UCSD-AML1 (cell line): ENCODE measurements at regions not wholly inside any gene's neighbourhood (a gene's known extent, or its start where the extent isn't known, plus 50 kb on each side); places are given as distances from the start of the nearest gene placed in this dataset.

Experiments used
- DNase-seq: peaks from one replicate; lab custom pipeline; 2025; ENCODE audit not compliant: unreplicated experiment; lab: John Stamatoyannopoulos, UW

DNA sequence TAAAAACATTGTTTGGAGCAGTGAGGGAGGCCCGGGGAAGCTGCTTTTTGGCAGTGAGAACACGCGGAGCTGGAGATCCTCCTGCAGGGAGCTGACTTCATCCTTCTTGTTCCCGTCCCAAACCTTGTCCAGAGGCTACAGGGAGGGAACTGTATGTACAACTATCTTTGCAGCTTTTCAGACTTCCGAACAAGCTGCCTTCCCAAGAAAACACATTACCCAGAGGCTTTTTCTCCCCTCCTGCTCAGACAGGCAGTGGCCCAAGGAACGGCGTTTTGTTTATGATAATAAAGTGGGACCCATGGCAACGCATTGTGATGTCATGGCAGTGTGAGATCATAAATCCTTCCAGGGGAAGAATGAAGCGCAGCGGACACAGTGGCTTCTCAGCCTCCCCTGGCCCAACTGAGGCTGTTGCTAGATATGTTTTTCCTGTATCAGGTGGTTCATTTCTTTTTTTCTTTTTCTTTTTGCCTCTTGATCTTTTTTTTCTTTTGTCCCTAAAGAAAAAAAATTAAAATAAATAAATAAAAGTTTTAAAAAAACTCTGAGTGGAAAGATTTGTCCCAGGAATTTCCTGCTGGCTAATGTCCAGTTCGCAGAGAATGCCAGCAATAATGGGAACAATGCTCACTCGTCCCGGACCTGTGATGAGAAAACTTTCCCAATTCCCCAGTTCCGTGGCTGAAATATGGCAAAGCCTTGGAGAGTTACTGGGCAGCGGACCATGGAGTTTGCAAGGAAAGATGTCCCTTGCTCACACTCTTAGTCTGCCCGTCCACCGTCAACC, 103.4 kb upstream of the MAP1LC3B2 start:
- no peak for DNase-seq

DNA sequence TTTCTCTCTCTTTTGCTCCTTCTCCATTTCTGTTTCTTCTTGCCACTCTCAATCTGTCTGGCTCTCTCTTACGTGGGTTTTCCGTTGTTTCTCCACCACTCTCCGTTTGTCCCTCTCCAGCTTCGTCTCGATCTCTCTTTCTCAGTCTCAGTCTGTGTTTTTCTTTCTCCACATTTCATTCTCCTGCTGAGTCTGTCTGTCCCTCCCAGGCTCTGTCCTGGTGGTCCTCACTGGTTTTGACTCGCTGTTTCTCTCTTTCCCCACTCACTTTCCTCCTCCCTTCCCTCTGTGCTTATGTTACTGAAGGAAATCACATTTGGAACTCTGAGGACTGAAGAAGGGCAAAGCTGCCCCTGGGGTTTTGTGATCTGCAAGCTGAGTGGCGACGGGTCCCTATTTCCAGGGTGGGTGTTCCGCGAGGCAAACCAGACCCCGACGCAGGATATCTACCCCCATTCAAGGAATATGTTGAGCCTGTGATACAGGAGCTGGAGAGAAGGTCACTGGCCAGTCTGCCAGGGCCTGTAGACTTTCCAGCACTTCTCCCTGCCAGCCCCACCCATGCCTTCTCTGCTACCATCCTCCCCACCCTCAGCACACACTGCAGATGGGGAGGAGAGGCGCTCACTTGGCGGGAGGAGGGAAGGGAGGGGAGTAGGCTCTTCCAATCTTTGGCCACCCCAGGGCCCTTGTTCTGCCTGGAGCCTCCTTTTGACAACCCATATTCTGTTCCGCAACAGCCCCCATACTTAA, 102.7 kb upstream of the MAP1LC3B2 start:
- DNase-seq: no peak

DNA sequence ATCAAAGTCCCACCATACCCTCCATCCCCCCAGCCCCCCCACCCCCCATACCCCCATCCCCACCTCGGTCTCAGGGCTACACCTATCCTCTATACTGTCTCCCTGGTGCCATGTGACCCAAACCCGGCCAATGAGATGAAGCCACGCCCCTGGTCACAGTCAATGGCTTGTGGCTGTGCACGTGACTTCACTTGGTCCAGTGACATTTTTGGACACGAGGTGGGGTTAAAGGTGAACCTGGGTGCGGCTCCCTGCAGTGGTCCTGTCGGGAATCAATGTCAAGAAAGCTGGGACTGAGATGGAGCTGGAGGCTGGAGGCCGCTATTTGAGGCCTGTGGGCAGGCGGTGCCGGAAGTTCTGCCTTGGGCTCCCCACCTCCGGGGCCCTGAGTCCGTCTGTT, 100.7 kb upstream of the MAP1LC3B2 start:
- no peak for DNase-seq

DNA sequence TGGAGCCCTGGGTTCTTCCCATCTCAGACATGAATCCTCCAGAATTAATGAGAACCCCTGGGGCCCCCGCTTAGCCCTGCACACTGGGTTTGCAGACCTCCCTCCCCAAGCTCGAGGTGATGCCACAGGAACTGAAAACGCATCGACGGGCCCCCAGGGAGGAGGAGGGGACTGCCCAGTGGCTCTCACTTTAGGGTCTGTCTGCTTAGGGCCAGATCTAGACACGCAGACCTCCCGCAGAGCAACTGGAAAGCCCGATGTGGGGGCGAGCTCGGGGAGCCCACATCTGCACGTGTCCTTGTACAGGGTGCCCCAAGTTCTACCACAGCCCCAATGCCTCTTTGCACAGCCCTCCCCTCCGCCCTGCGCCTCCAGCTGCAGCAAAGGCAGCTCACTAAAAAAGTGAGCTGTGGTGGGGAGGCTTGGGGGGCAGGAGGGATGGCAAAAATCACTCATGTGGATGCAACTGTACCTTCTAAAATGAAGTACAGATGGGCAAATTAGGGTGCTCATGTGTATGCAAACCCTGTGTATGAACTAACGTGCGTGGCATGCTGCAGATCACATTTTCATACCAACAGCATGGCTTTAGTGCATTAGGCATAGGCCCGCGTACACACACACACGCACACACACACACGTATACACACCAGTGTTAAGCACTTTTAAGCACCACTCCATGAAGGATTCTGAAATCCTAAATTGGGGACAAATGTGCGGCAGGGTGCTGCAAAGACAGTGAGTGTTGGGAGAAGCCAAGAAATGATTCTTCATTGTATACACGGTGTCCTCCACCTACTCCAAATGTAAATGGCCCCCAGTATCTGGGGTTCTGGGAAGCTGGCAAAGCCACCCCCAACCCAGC, 99.9 kb upstream of the MAP1LC3B2 start:
- DNase-seq: no peak

DNA sequence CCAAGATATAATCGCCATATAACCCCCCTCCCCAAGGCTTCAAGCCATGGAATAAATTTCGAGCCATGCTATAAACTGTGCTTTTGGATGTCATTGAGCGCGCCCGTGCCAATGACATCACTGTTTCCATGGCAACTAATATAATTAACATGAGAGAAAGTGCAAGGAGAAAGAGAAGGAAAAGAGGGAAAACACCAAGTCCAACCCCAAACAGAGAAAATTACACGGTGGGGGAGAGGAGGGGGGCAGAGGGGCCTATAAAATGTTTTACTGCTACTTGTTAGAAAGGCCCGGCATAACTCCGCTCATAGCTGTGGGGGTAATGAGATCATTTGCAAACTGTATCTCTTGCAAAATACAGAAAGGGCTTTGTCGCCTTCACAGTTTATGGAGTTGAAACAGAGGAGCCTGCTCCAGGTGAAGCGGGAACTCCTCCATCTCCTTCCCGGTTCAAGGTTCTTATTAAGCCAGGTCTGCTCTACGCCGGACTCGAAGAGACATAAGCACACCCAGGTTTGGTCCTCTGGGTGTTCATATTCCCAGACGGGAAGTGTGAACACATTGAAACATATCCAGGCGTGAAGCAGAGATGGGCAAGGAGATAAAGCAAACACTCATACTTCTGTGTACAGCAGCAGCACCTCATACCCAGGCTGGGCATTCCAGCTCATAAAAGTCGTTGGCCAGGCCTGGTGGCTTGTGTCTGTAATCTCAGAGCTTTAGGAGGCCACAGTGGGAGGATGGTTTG, 99.1 kb upstream of the MAP1LC3B2 start:
- no peak for DNase-seq

DNA sequence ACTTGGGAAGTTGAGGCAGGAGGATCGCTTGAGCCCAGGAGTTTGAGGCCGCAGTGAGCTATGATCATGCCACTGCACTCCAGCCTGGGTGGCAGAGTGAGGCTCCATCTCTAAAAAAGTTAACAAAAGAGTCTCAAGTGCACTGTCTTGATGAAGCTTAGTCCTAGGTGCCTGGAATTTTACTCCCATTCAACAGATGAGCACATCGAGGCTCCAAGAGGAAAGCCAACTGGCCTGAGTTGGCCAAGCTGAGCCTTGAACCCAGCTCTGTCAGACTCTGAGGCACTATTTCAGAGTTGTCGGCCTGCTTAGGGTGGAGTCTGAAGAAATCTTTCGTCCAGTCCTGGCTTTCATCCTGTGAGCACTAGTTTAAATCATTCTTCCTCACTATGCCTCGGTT, 98.1 kb upstream of the MAP1LC3B2 start:
- DNase-seq: no peak

DNA sequence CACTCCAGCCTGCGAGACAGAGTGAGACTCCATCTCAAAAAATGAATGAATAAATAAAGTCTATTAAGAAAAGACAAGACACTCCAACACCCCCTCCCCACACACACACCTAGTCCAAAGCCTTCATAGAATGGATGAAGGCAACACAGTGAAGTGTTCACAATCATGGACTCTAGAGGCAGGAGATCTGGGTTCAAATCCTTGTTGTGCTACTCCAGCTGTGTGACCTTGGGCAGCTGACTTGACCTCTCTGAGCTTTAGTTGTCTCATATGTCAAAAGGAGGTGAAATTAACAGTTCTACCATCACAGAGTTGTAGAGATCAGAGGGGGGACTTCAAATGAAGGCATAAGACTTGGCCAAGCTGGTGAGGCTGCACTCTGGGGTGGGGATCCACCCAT, 95.8 kb upstream of the MAP1LC3B2 start:
- no peak for DNase-seq

DNA sequence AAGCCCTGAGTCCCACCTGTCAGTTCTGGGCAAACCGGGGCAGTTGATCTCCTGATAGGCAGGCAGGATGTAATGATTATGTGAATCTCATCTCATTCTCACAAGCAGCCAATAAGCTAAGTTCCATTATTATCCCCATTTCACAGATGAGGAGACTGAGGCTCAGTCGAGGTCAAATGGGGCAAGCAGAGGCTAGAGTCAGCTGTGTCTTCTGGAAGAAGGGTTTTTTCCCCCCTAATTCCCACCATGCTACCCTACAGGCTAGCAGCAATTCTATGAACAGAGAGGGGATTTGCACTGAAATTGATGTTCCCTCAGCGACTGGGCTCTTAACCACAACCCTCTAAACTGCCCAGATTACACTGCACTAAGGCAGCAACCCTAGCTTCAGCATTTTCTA, 93.8 kb upstream of the MAP1LC3B2 start:
- no peak for DNase-seq

DNA sequence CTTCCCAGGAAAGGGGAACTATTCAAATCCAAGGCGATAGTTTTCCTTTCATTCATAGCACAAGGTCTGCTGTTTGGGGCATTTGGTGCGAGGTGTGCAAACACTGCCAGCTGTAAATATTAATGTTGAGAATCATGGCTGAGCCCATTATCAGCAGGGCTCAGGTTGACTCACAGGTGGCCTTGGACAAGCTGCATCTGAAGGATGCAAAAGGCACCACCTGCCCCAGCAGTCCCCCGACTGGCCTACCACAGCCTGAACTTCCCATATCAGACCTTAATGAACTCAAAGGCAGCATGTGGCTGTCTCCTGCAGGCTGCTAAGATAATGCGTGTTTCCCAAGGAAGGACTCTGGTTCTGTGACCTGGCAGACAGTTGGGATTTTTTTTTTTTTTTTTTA, 93.3 kb upstream of the MAP1LC3B2 start:
- no peak for DNase-seq

DNA sequence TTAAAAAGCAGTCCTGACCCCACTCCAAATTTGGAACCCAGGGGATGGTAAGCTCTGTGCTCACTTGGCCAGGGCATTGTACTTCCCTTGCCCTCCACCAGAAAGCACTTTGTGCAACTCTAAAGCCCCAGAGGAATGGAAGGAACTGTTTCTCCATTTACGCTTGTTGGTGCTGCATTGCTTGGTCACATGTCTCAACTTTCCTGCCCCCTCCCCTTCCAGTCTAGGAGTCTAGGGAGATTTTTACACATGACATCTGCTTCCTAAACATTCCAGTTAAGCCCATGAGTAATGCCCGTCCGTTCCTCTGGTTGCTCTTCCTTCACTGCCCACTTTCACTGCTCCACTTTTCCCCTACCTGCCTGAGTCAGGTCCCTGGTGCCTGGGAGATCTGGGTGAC, 92.6 kb upstream of the MAP1LC3B2 start:
- DNase-seq: no peak

DNA sequence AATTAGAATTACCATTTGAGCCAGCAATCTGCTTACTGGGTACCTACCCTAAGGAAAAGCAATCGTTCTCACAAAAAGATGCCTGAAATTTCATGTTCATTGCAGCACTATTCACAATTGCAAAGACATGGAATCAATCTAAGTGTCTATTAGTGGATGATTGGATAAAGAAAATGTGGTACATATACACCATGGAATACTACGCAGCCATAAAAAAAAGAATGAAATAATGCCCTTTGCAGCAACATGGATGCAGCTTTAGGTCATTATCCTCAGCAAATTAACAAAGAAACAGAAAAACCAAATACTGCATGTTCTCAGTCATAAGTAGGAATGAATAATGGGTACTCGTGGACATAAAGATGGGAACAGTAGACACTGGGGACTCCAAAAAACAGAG, 89.8 kb upstream of the MAP1LC3B2 start:
- DNase-seq: no peak

DNA sequence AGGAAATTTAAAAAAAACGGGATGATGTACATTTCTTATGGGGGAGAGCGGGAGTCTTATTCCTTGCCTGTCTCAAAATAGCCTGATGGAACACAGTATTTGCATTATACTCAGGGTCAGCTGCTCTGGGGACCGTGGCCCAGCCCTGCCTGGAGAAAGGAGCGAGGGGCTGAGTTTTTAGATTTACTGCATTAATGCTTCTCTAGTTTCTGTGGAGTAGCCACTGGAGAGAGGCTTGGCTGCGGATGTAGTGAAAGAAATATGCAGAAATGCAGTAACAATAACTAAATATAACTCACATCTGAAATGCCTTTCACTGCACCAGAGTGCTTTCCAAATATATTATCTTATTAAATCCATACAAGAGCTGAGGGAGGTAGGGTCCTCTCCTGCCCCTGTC, 87.6 kb upstream of the MAP1LC3B2 start:
- no peak for DNase-seq

DNA sequence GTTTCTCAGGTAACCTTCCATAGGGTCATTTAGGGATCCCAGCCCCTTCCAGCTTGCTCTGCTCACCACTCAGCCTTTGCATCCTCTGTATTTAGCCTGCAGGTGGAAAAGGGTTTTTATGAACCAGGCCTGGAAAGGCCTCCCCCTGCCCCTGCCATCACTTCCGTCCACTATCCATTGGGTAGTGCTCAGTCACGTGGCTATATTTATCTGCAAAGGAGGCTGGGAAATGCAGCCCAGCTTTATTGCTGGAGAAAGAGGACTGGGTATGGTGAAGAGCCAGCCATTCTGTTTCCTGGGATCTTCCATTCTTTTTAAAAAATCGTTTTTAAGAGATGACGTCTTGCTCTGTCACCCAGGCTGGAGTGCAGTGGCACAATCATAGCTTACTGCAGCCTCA, 87.0 kb upstream of the MAP1LC3B2 start:
- DNase-seq: no peak

DNA sequence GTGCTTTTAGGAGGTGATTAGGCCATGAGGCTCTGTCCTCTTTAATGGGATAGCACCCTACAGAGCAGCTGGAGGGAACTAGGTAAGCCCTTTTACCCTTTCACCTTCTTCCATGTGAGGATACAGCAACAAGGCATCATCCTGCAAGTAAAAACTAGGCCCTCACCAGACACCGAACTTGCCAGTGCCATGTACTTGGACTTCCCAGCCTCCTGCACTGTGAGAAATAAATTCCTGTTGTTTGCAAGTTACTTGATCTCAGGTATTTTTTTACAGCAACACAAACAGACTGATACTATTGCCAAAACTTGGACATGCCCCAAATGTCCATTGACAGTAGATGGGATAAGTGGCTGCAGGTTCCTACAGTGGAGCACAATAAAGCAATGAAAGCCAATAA, 85.8 kb upstream of the MAP1LC3B2 start:
- no peak for DNase-seq

DNA sequence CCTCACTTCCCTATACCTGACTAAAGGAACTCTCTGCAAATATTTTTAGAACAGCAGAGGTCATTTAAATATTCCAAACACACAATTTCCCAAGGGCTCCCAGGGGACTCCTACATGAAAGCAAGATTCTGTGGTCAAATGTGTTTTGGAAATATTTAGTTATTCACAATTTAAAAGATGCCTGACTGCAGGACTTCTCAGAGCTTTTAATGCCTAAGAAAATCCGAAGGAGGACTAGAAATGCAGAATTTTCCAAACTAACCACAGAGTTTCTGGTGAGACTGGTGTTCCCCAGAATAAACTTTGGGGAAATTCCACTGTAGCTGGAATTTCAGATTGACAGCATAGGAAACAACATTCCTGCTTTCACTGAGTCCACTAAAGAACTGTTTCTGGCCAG, 84.8 kb upstream of the MAP1LC3B2 start:
- no peak for DNase-seq

DNA sequence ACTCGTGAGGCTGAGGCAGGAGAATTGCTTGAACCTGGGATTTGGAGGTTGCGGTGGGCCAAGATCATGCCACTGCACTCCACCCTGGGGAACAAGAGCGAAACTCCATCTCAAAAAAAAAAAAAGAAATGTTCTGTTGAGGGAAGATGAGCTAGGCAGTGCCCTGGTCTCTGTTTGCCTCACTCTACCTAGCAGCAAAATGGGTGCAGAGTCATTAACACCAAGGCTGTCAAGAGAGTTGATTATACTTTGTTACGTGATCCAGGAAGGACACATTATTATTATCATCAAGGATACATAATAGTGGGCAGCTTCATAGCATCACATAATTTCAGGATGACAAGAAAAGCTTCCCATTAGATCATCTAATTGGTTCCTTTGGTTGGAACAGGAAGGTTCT, 84.3 kb upstream of the MAP1LC3B2 start:
- no peak for DNase-seq

DNA sequence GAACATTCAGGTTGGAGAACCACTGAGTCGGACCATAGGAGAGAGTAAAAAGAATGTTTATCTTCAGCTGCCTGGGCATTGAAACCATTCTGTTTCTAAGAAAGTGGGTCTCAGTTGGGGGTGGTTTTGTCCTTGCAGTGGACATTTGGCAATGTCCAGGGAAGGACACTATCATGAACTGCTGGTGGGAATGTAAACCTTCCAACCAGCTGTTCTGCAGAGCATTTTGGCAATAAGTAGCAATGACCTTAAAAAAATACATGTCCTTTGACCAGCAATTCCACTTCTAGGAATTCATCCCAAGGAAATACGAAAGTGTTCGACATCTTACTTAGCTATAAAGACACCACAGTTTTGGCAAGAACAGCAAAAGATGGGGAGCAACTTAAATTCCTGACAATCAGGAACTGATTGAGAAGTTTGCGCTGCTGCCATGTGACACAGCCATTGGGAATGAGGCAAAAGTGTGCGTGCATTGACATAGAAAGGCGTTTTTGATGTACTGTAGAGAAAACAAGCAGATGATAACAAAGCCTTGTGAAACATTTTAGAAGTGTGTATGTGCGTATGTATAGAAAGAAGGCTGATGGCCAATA, 82.9 kb upstream of the MAP1LC3B2 start:
- no peak for DNase-seq

DNA sequence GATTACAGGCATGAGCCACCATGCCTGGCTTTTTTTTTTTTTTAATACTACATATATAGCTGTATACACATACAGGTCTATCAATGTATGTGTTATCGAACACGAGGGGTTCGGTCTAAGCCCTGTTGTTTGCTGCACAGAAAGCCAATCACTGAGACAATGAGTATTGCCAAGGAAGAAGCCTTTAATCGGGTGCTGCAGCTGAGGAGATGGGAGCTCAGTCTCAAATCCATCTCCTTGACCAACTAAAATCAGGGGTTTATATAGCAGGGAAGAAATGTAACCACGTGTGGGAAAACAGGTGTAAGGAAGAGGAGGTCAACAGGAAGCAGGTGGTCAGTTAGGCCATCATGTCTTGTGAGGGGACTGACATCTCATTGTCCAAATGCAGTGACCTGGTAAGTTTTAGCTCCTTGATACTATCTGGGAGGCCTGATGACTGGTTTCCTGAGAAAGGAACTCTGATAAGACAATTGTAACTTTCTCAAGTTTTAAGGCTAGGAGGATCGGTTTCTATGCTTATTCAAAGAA, 80.9 kb upstream of the MAP1LC3B2 start:
- DNase-seq: no peak

DNA sequence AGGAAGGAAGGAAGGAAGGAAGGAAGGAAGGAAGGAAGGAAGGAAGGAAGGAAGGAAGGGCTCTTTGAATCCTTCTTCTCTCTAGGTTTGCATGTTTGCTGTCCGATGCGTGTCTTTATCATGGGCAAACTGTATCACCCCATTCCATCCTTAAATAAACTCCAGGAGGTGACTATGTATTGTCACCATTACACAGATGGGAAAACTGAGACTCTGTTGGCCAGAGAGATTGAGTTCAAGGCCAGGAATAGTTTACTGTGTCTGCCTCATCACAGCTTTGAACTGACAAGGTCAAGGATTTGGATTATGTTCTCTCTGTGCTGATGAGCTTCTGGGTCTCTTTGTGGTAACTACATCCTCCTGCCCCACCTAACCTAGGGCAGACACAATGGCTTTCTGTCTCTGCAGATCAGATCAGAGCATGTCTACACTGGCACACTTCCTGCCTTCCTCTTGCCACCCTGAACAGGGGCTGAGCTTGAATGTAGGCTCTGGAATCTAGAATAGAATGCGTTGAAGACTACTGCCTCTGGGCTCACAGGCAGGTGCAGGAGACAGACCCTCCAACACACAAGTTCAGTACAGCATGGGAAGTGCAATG, 78.9 kb upstream of the MAP1LC3B2 start:
- no peak for DNase-seq

DNA sequence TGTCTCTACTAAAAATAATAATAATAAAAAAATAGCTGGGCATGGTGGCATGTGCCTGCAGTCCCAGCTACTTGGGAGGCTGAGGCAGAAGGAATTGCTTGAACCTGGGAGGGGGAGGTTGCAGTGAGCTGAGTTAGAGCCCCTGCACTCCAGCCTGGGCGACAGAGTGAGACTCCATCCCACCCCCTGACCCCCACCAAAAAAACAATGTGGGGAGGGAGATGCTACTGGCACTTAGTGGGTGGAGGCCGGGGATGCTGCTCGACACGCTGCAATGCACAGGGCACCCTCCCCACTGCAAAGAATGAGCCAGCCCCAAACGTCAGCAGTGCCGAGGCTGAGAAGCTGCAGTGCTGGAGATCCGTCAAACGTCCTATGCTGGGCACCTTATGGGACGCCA, 77.5 kb upstream of the MAP1LC3B2 start:
- DNase-seq: no peak
